CD4-positive, alpha-beta T cell (primary cell): ENCODE measurements at regions not wholly inside any gene's neighbourhood (a gene's known extent, or its start where the extent isn't known, plus 50 kb on each side); places are given as distances from the start of the nearest gene placed in this dataset.

Experiments
- ATAC-seq: fragments of 200-7000 bp; cut with Tn5 transposase; one replicate; pipeline ENCODE4 v1.10.0; 2022; ENCODE audit warnings: mild to moderate bottlenecking; ENCODE audit not compliant: poor library complexity
- CTCF ChIA-PET: fragments of 350-600 bp; sonication (Branson Sonifier 250); formaldehyde crosslinking; loops from one replicate; lab custom pipeline; 2021; ENCODE audit warnings: antibody characterized with exemption, inconsistent platforms; lab: Charles Lee
- POLR2A ChIA-PET: fragments of 350-600 bp; sonication (Branson Sonifier 250); formaldehyde crosslinking; loops from one replicate; lab custom pipeline; 2021; ENCODE audit warnings: antibody characterized with exemption, inconsistent platforms; lab: Charles Lee
- DNase-seq, 14 experiments: peaks; one replicate each; pipeline ENCODE4 v3.0.0-alpha.2; 2013 to 2020; ENCODE audit warnings: mixed read lengths in 2 of 14
- H3K27ac ChIP-seq, 2 donors: one replicate each; pipeline versions ENCODE4 v1.5.1 to v1.7.0; 2013; ENCODE audit warnings: low read length in 2 of 2, low read depth in 1 of 2, mild to moderate bottlenecking in 1 of 2
- H3K27me3 ChIP-seq, 2 experiments: 1 replicate in 1 of 2; 2 replicates in 1 of 2; pipeline versions ENCODE4 v1.6.1 to v1.7.0; 2013; ENCODE audit warnings: low read length in 2 of 2, control low read depth in 1 of 2, mild to moderate bottlenecking in 1 of 2, moderate library complexity in 1 of 2; ENCODE audit not compliant: insufficient read depth in 2 of 2, control insufficient read depth in 1 of 2
- H3K36me3 ChIP-seq: one replicate; pipeline ENCODE4 v1.6.1; 2013; ENCODE audit warnings: low read length, control low read depth; ENCODE audit not compliant: insufficient read depth
- H3K4me1 ChIP-seq: one replicate; pipeline ENCODE4 v1.6.1; 2013; ENCODE audit warnings: low read length, control low read depth; ENCODE audit not compliant: insufficient read depth
- H3K4me3 ChIP-seq: one replicate; pipeline ENCODE4 v1.5.1; 2013; ENCODE audit warnings: mild to moderate bottlenecking, low read length, moderate library complexity
- H3K9me3 ChIP-seq, 2 experiments: 1 replicate in 1 of 2; 2 replicates in 1 of 2; pipeline versions ENCODE4 v1.6.1 to v1.7.0; 2013; ENCODE audit warnings: low read length in 2 of 2, mild to moderate bottlenecking in 2 of 2, control low read depth in 1 of 2, moderate library complexity in 1 of 2; ENCODE audit not compliant: control insufficient read depth in 1 of 2, insufficient read depth in 1 of 2
- H3K27ac Mint-ChIP-seq: one replicate; pipeline ENCODE4 v1.8.0; 2020; ENCODE audit warnings: mixed read lengths
- H3K27me3 Mint-ChIP-seq: one replicate; pipeline ENCODE4 v1.8.0; 2021; ENCODE audit warnings: mixed read lengths
- H3K36me3 Mint-ChIP-seq: one replicate; pipeline ENCODE4 v1.8.0; 2021; ENCODE audit warnings: low read depth, mixed read lengths
- H3K4me1 Mint-ChIP-seq: one replicate; pipeline ENCODE4 v1.8.0; 2021; ENCODE audit warnings: low read depth, mixed read lengths
- H3K4me3 Mint-ChIP-seq: one replicate; pipeline ENCODE4 v1.8.0; 2020; ENCODE audit warnings: mild to moderate bottlenecking, mixed read lengths
- H3K9me3 Mint-ChIP-seq: one replicate; pipeline ENCODE4 v1.8.0; 2020; ENCODE audit warnings: mixed read lengths
- intact Hi-C, 2 experiments: fragments of 100-400 bp; cut with DNase I in 1 of 2; cut with micrococcal nuclease in 1 of 2; formaldehyde crosslinking; loops; one replicate each; pipeline versions ENCODE4 v1.15.1 to v1.9.0; 2023 to 2025; cut with DNase I, micrococcal nuclease
- TF ChIP-seq, protein P1 (sequence below): fragments of 200-600 bp; IDR thresholded peaks from one replicate; pipeline ENCODE4 v1.8.0; 2022; ENCODE audit warnings: antibody characterized with exemption, mild to moderate bottlenecking

DNA sequence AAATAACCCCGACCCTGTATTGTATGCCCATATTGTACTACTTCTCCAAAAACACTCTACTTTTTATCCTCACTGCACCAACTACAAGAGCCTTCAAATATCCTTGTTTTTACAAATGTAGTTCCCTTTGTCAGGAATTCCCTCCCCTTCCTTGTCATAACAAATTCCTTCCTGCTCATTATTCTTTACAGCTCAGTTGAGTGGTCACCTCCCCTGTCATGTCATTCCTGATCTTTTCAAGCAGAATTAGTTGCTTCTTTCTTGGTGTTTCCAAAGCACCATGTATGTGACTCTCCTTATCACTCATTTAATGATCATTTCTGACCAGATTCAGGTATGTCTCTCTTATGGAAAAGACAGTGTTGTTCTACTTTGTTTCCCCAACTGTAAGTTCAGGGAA is 194.2 kb upstream of the SMC2 start:
- H3K27ac Mint-ChIP-seq = no peak overlapping the region
- H3K27me3 Mint-ChIP-seq = no peaks in the 10 kb centered on the region
- no peak overlapping the region for H3K4me3 ChIP-seq
- H3K36me3 ChIP-seq = no peaks in the 10 kb centered on the region
- no peaks in the 10 kb centered on the region for H3K9me3 Mint-ChIP-seq
- ATAC-seq (no peak), DNase-seq (no peak)
- no peaks in the 10 kb centered on the region for H3K27me3 ChIP-seq
- no peaks in the 10 kb centered on the region for H3K4me1 Mint-ChIP-seq
- CTCF ChIA-PET = no interaction called here
- no peaks in the 10 kb centered on the region for H3K9me3 ChIP-seq
- no peaks in the 10 kb centered on the region for H3K4me1 ChIP-seq
- POLR2A ChIA-PET = no interaction called here
- no peak overlapping the region for H3K4me3 Mint-ChIP-seq
- no peaks in the 10 kb centered on the region for H3K36me3 Mint-ChIP-seq
- no peak overlapping the region for H3K27ac ChIP-seq
- intact Hi-C loops = no loop called here
- TF ChIP-seq, protein P1, sequence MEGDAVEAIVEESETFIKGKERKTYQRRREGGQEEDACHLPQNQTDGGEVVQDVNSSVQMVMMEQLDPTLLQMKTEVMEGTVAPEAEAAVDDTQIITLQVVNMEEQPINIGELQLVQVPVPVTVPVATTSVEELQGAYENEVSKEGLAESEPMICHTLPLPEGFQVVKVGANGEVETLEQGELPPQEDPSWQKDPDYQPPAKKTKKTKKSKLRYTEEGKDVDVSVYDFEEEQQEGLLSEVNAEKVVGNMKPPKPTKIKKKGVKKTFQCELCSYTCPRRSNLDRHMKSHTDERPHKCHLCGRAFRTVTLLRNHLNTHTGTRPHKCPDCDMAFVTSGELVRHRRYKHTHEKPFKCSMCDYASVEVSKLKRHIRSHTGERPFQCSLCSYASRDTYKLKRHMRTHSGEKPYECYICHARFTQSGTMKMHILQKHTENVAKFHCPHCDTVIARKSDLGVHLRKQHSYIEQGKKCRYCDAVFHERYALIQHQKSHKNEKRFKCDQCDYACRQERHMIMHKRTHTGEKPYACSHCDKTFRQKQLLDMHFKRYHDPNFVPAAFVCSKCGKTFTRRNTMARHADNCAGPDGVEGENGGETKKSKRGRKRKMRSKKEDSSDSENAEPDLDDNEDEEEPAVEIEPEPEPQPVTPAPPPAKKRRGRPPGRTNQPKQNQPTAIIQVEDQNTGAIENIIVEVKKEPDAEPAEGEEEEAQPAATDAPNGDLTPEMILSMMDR = no peak

DNA sequence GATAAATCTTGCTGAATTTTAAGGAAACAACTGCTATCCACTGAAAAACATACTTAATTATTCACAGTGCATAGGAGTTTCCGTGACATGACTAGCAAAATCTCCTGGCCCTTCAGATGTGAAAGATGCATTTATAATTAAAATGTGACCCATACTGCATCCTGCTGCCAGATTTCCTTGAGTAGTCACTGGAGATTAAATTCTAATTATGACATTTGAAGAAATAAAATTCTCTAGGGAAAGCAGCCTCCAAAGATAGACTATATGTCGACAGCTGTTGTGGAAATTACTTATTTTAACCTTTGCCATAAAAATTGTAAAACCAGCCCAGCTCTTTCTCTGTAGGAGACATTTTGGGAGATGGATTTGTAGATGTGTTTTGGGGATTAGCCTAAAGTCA is 193.6 kb upstream of the SMC2 start:
- Mint-ChIP-seq H3K27ac (no peak overlapping the region), H3K36me3 (no peaks in the 10 kb centered on the region), H3K27me3 (no peaks in the 10 kb centered on the region), H3K4me3 (no peak overlapping the region), H3K9me3 (no peaks in the 10 kb centered on the region), H3K4me1 (no peaks in the 10 kb centered on the region)
- intact Hi-C loops = no loop called here
- no peaks in the 10 kb centered on the region for H3K4me1 ChIP-seq
- H3K27me3 ChIP-seq = no peaks in the 10 kb centered on the region
- DNase-seq (no peak), ATAC-seq (no peak)
- no peaks in the 10 kb centered on the region for H3K9me3 ChIP-seq
- no peak overlapping the region for H3K27ac ChIP-seq
- POLR2A ChIA-PET = no interaction called here
- TF ChIP-seq, protein P1 = no peak
- no peak overlapping the region for H3K4me3 ChIP-seq
- H3K36me3 ChIP-seq = no peaks in the 10 kb centered on the region
- CTCF ChIA-PET = no interaction called here

DNA sequence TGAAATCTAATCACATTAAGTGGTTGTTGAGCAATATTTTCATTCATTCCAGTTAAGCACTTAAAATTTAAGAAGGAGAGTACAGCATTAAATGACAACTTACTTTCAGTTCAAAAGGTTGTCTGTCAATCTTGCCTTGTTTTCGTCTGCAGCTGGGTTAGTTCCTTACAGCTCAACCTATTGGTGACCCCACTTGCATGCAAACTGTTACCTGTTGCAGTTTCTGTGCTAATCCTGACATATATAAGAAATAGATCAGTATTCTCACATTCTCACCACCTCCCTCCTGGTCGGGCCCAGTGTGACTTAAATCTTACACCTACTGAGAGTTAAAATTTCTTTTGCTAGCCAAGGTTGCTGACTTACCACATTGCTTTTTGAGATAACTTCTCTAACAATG is 191.8 kb upstream of the SMC2 start:
- ATAC-seq (no peak), DNase-seq (no peak)
- ChIA-PET CTCF (no interaction called here), POLR2A (no interaction called here)
- TF ChIP-seq, protein P1 = no peak
- no peaks in the 10 kb centered on the region for H3K27me3 ChIP-seq
- Mint-ChIP-seq H3K27ac (no peak overlapping the region), H3K27me3 (no peaks in the 10 kb centered on the region), H3K9me3 (no peaks in the 10 kb centered on the region), H3K36me3 (no peaks in the 10 kb centered on the region), H3K4me3 (no peak overlapping the region), H3K4me1 (no peaks in the 10 kb centered on the region)
- H3K4me1 ChIP-seq = no peaks in the 10 kb centered on the region
- intact Hi-C loops = no loop called here
- H3K36me3 ChIP-seq = no peaks in the 10 kb centered on the region
- H3K4me3 ChIP-seq = no peak overlapping the region
- H3K9me3 ChIP-seq = no peaks in the 10 kb centered on the region
- no peak overlapping the region for H3K27ac ChIP-seq
